D721Med (cell line): ENCODE measurements at regions not wholly inside any gene's neighbourhood (a gene's known extent, or its start where the extent isn't known, plus 50 kb on each side); places are given as distances from the start of the nearest gene placed in this dataset.

Experiments used
- DNase-seq: peaks from one replicate; pipeline ENCODE4 v3.0.0; 2011; ENCODE audit warnings: low spot score; ENCODE audit not compliant: insufficient read length
- FAIRE-seq: peaks from 2 replicates; lab custom pipeline; 2011; peaks lifted over from hg19 to GRCh38; lab: Jason Lieb, UNC
- CTCF ChIP-seq: IDR thresholded peaks from 2 replicates; pipeline ENCODE4 v1.5.1; 2012; ENCODE audit warnings: mild to moderate bottlenecking, control low read depth; ENCODE audit not compliant: insufficient read depth; ENCODE audit errors: missing control alignments

- DNase-seq, result no peak
- no peak for TF ChIP-seq CTCF
- FAIRE-seq, result no peak
Measured at GRCh38 chr12:4044736-4045730, 171.8 kb upstream of the PARP11 start.

GRCh38 chr12:4044101-4044500, 170.9 kb upstream of the PARP11 start:
- FAIRE-seq, result no peak
- no peak for TF ChIP-seq CTCF
- no peak for DNase-seq

- no peak for FAIRE-seq
- TF ChIP-seq CTCF, result no peak
- DNase-seq, result no peak
Measured at GRCh38 chr12:4041187-4041885, 168.1 kb upstream of the PARP11 start.

GRCh38 chr12:4039931-4040330, 166.7 kb upstream of the PARP11 start:
- FAIRE-seq (no peak), DNase-seq (no peak)
- no peak for TF ChIP-seq CTCF

GRCh38 chr12:4037747-4038312, 164.6 kb upstream of the PARP11 start:
- DNase-seq (peak; percentile 51), FAIRE-seq (no peak)

GRCh38 chr12:4036671-4037271, 163.6 kb upstream of the PARP11 start:
- no peak for TF ChIP-seq CTCF
- FAIRE-seq, result no peak

More at GRCh38 chr12:4037747-4038312, 164.6 kb upstream of the PARP11 start:
- TF ChIP-seq CTCF, result peak; percentile 65

More at GRCh38 chr12:4036671-4037271, 163.6 kb upstream of the PARP11 start:
- no peak for DNase-seq
